NCI-H187 (cell line): ENCODE measurements at regions not wholly inside any gene's neighbourhood (a gene's known extent, or its start where the extent isn't known, plus 50 kb on each side); places are given as distances from the start of the nearest gene placed in this dataset.
A peak's percentile ranks its signal among the peaks of the same experiment; 100 is the strongest.

Experiments
- DNase-seq, 2 experiments: peaks; one replicate each; lab custom pipeline; 2025; lab: John Stamatoyannopoulos, UW

DNA sequence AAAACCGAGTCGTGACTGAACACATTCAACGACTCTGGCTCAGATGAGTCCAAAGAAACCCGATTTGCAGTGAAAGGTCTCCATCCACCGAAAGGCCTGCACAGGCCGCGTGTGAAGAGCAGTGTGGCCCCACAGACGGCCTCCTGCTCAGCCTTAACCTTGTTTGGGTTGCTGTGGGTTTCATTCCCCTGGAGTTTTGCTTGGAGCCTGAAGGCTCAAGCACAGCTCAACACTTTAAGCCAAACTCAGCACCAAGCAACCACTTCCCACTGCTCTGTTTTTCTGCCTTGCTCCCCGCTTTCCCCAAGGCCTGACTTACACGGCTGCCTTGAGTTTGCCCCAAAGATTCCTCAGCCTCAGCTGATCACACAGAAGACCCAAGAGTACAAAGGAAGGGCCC, 398.2 kb upstream of the NFE2L3 start:
- DNase-seq, result no peak

DNA sequence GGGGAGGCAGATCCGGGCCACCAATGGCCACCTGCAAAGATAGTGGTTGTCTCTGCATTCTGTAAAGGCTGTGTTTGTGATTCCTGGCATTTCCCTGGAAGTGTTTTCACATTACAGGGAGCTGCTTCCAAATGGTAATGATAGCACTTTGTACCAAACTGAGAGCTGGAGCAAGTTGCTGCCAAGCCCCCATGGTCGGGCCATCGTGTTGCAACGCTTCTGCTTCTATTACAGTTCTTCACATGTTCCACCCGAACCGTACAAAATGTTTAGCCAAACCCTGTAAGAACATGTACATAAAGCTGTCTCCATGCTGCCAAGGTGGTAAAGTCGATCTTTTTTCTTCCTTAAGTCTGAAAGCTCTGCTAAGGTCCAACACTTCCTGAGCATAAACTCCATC, 397.7 kb upstream of the NFE2L3 start:
- no peak for DNase-seq

DNA sequence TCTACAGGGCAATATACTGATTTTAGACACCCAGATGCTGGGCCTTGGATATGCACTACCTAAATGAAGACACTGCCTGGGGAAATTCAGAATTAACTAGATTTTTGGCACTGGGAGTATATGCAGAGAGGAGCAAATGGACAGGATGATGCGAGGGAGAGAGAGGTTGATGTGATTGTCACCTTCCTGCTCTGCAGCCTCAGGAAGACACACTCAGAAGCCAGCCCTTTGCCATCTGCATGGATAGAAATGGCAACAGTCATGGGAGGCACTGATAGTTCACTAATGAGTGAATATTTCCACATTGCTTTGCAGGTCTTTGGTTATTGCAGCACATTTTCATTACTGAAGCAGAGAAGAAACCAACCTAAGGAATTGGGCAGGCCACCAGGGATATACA, 397.2 kb upstream of the NFE2L3 start:
- DNase-seq, result no peak

DNA sequence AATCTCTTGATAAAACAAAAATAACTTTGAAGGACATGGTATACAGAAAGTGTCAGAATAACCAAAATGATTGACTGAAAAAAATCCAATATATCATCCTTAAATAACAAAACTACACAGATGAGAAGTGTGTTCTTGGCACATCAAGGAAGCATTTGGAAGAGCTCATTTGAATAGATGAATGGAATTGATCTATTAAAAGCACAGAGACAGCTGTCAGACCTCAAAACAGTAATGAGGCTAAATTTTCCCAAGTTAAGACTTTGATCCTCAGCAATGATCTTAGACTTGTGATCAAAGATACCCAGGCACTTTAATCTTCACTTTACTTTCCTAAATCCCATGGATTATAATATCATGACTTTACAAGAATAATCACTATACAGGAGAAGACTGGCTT, 395.4 kb upstream of the NFE2L3 start:
- DNase-seq, result no peak

DNA sequence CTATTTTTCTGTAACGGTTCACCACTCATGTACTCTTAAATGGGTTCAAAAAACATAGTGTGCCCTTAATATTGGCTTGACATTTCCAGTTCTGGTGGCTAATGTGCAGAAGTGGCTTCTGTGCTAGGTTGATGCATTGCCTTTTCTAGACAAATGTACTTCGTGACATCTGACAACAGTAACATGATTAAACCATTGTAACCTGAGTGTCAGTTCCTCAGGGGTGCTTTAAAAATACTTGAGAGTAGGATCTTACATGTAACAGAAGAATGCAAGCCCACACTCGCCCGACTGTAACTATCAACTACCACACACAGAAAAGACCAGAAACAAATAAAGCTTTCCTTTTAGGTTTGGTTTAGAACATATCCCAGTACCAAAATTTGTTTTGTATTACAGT, 393.4 kb upstream of the NFE2L3 start:
- DNase-seq, result peak; percentile 33 to 68

DNA sequence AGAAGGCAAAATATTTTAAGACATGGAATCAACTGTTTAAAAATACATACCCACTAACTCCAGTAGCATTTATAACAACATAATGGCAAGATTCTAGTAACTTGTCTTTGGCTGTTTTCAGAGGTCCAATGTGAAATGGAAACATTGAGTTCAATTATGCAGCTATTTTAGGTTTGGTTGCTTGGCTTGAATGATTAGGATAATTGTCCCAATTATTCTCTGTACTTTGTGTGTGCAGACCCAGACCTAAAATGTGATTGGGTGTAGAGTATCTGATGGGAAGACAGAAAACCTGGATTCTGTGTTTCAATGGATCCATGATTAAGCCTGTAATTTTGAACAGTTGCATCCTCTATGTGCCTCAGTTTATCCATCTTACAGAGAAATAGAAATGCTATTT, 392.7 kb upstream of the NFE2L3 start:
- no peak for DNase-seq

DNA sequence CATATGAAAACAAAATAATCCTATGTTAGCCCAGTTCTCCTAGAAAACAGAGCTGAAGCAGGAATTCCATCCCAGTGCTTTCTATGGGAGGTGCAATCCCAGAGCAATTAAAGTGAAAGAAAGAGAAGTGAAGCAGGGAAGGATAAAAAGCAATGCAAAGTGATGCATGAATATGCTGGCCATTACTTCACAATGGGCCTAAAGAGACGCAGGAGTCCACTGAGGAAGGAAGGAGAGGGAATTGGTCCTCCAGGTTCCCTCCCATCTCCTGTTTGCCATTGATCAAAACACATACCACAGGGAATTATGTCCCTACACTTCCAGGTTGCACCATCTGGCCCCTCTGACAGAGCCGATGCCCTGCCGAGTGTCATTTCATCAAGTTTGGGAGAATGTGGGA, 392.2 kb upstream of the NFE2L3 start:
- DNase-seq, result no peak

DNA sequence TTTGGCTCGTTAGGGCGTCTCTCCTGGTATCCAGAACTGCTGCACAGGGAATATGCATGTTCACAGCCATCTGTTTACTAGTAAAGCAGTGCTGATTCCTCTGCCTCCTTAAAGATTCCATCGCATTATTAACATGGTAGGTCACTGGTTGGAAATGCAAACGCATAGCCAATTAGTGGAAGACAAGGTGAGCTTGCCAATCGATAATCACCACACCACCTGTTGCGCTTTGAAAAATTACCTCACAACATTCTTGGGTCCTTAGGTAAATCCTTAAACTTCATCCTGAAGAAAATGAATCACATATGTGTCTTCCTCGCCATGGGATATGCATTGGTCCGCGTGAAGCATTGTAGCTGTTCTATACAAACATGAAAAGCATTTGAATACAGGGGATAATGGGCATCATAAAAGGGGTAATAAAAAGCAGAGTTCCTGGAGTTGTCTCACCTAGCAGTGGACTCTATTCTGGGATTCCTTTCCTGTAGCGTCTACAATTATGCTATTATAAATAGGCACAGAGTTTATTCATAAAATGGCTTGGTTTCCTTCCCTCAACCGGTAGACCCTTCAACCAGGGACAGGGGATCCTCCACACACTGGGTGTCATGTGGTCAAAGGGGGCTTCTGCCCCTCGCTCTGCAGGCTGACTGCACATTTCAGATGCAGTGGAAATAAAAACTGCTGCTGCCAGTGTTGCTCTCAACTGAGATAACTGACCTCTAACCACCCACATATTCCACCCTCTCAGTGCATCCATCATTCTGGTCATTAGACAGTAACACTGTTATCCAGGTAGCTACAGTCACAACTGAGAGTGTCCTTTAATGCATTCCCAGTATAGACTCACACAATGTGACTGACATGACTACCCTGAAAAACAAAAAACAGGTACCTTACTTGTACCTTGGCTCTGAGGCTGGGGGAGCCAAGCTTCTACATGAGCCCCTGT, 389.2 kb upstream of the NFE2L3 start:
- no peak for DNase-seq

DNA sequence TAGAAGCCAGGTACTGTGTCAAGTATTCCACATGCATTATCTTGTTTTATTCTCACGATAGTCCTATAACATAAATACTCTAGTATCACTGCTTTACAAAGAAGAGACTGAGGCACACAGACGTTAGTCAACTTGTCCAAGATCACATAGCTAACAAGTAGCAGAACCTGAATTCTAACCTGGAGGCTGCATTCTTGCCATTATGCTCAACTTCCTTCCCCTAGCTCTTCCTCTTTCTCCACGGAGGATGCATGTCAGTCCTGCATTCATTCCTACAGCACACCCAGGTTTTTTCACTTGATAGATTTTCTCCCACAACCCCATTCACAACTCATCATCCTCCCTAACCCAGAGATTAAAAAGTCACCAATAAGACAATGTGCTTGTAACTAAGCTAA, 388.5 kb upstream of the NFE2L3 start:
- DNase-seq, result no peak

DNA sequence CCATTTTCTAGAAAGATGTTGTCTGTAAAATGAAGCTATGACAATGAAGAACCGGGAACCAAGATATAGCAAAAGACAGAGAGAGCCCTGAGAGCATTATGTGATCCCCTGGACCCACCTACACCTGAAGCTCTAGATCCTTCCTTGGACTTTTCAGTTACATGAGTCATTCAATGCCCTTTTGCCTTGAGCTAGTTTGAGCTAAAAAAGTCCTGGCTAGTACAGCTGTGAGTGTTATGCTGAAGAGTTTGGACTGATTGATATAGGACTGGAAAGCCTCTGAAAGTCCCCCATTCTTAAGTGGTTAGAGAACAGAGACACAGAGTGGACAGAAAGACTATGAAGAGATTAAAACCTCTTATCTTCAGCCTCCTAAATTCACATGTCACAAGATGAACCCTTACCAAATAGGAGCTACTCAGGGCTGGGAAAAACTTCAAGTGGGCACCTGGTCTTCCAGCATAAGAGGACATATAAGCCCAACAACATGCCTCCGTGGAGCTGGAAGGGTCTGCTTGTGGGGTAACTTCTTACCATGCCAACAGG, 386.8 kb upstream of the NFE2L3 start:
- no peak for DNase-seq

DNA sequence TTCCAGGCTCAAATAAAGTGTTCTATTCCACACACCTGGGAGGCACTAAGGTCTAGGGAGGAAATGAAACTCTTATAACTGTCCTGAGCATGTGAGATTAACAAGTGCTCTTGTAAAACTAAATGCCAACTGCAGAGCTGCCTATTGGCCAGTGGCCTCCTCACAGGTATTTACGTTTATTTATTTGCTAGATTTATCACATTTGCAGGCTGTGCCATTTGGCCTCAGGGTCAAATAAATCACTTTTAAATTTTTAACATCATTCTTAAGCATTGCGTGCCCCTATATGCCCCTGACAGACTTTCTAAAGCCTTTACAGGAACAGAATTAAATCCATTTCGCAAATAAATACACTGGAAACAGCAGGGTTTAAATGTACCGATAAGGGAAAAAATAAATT, 381.8 kb upstream of the NFE2L3 start:
- DNase-seq, result no peak

DNA sequence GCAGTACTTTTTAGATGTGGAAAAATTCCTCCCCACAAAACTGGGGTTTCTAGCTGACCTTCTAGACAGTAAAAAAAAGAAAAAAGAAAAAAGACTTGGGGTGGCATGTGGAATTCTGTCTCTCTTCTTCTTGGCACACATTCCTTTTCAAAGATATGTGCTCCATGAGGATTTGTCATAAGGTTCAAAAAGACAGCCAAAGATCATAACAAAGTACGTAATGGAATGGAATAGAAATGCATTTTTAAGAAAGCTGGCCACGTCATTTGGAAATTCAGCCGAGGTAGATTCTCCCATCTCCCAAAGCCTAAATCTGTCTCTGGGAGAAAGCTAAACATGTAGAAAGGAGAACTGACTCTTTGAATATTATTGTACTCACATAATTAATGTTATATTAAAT, 381.3 kb upstream of the NFE2L3 start:
- no peak for DNase-seq

DNA sequence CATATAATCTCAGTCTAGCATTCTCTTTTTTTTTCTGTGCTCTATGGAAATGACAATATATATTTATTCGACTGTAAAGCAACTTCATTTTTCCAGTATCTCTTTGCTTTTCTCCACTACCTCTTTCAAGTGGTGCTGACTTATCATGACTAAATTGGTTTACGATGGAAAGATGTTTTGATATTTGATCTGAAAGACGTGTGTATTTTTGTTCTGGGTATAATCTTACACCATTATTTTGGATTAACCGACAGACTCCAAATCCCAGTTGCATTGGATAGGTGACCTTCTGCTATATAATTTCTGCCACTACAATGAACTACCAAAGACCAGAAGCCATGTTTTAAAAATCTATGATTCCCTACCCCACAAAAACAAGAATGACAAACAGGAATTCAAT, 380.5 kb upstream of the NFE2L3 start:
- no peak for DNase-seq

DNA sequence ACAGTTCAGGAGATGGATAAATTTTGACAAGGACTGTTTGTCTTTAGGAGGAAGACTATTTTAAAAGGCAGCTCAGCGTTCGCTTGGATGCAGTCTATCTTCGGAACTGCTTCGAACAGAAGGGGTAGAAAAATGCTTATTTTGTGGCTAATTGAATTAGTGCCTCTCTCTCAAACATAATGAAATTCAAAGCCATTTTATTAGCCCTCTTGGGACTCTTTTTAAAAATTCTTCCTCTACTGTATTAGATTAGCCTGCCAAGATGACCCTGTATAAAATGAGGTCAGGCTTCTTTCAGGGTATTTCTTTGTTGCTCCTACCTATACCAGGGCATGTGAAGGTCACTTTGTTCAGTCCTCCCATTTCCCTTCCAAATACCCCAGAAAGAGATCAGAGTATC, 379.2 kb upstream of the NFE2L3 start:
- DNase-seq, result no peak

DNA sequence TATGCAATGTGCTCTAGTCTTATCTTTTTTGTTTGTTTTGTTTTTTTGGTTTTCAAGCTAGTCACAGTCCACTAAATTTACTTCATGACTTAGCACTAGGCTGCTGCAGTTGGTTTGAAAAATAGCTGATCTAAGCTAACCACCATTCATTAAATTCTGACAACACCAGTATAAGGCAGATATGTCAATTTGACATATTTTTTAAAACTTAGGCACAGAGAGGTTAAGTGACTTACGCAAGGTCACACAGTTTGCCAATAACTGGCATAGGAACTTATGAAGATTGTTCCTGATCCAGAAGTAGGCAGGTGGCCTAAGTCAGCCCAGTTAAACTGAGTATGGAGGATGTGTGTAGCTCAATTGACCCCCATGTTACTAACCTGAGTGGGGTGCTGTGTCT, 377.3 kb upstream of the NFE2L3 start:
- no peak for DNase-seq

DNA sequence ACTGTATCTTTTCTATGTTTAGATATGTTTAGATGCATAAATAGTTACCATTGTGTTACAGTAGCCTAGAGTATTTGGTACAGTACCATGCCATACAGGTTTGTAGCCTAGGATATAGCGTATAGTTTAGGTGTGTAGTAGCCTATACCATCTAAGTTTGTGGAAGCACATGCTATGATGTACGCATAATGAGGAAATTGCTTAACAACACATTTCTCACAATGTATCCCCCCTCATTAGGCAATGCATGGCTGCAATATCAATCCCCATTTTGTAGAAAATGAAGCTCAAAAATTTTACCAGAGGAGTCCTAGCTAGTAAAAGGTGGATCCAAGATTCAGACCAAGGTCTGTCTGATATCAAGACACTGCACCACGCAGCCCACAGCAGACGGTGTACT, 376.4 kb upstream of the NFE2L3 start:
- no peak for DNase-seq

DNA sequence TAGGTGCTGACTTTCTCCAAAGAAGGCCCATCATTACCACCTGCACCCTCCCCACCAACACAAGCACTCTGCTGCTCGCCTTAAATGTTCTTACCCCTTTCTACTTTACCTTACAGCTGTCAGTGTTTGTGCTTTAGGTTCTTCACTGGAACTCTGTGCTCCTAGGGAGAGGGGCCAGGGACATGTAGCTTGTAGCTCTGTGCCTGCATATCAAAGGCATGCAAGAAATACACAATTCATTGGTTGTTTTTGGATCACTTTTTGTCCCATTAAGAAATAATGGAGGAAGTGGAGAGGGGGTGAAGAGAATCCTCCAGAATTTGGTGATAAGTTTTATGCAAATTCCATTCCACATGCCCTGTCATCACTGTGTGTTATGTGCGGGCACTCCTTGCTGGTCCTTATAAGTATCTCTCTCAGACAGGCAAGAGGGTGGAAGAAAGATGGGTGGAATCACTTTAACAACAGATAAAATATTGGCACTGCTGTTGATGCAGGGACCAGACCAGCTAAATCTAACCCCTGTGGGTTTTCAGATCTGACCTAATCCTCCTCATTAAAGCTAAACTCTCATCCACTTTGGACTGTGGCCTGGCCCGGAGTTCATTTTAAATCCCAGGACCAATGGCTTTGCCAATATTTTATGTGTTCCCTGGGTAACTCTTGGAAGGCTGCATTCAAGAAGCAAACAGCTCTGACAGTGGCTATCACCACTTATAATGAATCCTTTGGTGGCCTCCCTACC, 375.8 kb upstream of the NFE2L3 start:
- DNase-seq, result no peak

DNA sequence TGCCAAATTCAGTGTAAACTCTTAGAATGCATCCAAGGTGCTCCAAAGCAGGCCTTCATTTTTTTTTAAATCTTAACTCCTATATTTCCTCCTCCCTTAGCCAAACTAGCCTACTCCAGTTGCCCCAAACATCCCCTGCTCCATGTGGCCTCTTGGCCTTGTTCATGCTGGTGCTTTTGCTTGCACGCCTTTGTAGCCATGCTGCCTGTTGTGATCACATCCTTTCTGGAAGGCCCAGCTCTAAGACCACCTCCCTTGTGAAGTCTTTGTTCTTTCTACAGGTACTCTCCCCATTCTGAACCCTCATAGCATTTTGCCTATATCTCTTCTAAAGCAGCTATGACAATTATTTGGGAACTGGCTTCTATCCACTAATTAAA, 375.3 kb upstream of the NFE2L3 start:
- no peak for DNase-seq

DNA sequence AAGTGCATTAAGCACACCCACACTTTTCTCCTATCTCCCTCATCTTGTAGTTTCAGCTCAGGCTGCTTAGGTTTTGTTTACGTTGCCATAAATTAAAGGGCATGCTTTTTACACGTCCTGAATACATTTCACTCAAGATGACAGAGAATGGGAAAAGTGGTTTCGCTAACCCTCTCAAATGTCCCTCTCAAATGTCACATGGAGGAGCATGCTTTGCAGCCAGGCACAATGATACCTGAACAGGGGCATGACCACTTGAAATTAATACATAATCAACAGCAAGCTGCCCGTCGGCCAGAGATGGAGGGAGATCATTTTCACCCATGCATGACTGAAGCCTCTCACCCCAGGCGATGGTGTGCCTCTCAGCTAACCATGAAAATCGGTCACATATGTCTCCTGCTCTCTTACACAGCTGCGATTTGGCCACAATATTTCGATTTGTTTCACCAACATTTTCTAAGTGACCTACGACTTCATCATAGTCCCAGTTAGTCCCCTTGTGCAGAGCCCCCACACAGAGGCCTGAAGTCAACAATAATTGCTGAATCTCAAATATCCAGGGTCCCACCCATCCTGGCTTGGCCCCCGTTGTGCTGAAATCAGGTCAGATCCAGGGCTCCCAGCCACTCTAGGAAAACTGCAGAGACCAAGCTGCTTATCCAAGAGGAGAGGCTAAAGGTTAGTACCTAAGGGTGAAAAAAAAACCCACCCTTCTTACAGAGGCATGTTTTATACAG, 373.9 kb upstream of the NFE2L3 start:
- peak; percentile 92 to 93 for DNase-seq

DNA sequence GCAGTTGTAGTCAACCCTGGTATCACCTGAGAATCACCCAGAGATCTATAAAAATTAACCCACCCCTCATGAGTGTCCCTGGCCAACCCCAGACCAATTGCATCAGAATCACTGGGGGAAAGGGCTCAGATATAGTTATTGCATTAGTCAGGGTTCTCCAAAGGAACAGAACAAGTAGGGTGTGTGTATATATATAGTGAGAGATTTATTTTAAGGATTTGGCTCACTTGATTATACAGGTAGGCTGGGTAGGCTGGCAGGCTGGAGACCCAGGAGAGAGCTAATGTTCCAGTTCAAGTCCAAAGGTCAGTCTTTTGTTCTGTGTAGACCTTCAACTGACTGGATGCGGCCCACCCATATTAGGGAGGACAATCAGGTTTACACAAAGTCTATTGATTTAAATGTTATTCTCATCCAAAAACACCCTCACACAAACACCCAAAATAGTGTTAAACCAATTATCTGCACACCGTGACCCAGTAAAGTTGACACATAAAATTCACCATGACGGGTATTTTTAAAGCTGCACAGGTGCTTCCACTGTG, 372.9 kb upstream of the NFE2L3 start:
- DNase-seq, result no peak

DNA sequence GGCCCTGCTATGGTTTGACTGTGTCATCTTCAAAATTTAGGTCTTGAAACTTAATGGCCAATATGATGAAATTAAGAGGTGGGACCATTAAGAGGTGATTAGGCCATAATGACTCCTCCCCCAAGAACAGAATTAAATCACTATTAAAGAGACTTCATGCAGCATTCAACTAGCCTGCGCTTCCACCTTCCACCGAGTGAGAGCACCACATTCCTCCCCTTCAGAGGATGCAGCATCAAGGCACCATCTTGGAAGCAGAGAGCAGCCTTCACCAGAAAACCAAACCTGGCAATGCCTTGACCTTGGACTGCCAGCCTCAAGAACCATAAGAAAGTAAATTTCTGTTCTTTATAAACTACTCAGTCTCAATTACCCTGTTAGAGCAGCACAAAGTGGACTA, 371.1 kb upstream of the NFE2L3 start:
- no peak for DNase-seq

DNA sequence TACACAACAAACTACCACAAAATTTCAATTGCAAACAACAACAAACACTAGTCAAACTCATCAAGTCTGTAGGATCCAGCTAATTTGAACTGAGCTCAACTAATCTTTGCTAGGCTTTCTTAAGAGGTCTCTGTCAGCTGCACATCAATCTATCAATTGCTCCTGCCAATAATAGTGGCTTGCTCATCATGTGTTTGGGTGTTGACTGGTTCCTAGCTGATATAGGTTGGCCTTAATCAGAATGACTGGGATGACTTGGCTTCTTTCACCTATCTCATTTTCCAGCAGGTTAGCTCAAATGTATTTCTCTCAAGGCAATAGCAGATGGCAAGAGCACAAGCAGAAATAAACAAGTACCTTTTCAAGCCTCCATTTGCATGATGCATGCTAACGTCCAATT, 370.3 kb upstream of the NFE2L3 start:
- no peak for DNase-seq
